ENCODE measurements at regions not wholly inside any gene's neighbourhood (a gene's known extent, or its start where the extent isn't known, plus 50 kb on each side); places are given as distances from the start of the nearest gene placed in this dataset.
"Not testable (repeated sequence)": the region's sequence is repeated elsewhere in the genome, so short reads cannot be mapped to it uniquely, and the experiment has no call there.

DNA sequence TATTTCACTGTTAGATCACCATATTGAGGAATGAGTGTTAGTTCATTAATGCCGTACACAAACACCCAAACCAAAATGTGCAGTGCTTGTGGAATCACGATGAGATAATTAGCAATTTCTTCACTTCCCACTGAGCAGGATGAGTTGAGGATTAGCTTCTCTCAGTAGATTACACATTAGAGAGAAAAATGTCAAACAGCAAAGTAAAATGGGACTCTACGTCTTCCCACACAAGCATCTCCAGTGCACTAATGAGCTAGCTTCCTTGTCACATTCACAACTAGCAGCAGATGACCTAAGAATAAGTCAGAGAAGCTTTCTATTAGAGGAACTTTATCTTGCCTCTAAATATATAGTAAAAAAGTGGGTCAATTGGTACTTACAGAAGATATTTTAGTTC is 926.9 kb downstream of the TSN start:
- no peak for DNase-seq

- DNase-seq = no peak
Measured at GRCh38 chr2:122683018-122683417, 927.6 kb downstream of the TSN start.

- no peak for DNase-seq
Measured at GRCh38 chr2:122692400-122693083, 937.1 kb downstream of the TSN start.

DNA sequence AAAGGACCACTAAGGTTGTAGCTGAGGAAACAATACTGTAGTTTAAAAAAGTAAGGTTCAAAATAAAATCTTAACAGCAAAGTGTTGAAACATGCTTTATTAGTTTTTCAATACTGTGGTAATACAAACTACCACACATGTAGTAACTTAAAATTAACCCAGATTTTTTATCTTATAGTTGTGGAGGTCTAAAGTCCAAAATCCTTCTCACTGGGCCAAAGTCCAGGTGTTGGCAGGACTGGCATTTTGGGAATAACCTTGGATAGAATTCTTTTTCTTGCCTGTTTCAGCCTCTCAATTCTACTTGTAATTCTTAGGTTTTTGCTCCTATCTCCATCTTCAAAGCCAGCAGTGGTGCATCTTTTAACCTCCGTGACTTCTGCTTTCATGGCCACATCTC is 942.0 kb downstream of the TSN start:
- no peak for DNase-seq

- no peak for DNase-seq
Measured at GRCh38 chr2:122703676-122704075, 948.2 kb downstream of the TSN start.

- no peak for DNase-seq
Measured at GRCh38 chr2:122704109-122704563, 948.7 kb downstream of the TSN start.

DNA sequence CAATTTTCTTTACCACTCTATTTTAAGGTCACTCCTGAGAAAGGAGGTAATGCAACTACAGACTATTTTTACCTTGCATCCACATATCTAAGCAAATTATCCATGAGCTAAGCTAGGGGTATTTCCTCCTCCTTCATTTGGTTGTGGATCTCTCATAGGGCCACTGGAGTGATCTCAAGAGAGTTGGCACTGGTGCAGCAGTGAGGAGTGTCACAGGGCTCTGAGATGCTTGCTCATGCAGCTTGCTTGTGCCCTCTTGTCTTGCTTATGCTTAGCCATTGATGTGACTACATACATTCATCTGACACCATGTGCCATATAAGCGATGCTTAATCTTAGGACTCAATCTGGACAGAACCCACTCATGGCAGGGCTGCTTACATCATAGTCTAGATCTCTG is 950.3 kb downstream of the TSN start:
- DNase-seq = no peak

- no peak for DNase-seq
Measured at GRCh38 chr2:122706757-122707223, 951.3 kb downstream of the TSN start.

DNA sequence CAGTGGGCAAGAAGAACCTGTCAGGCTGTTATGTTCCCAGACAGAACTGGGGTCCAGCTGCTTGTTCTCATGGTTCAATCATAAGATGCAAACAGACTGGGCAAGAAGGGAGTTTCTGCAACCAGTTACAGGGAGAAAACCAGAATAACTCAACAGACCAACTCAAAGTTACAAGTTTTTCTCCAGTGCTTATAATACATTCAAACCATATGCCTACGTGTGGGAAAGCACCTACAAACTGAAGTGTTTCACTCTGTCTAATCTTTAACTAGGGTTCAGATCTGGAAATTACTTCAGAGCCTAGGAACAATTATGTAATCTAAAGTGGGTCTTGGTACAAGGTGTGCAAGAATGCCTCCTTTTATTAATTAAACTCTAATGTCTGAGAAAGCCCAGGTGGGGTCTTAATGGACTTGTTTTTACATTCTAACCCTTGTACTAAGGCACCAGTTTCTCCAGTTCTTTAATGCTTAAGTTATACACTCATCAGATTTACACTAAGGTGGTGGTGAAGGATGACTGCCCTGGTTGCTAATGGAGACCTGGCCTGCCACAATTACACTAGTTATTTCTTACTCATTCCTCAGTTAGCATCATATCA is 951.9 kb downstream of the TSN start:
- DNase-seq = no peak

- no peak for DNase-seq
Measured at GRCh38 chr2:122710049-122710448, 954.6 kb downstream of the TSN start.

- no peak for DNase-seq
Measured at GRCh38 chr2:122713800-122714199, 958.3 kb downstream of the TSN start.

DNA sequence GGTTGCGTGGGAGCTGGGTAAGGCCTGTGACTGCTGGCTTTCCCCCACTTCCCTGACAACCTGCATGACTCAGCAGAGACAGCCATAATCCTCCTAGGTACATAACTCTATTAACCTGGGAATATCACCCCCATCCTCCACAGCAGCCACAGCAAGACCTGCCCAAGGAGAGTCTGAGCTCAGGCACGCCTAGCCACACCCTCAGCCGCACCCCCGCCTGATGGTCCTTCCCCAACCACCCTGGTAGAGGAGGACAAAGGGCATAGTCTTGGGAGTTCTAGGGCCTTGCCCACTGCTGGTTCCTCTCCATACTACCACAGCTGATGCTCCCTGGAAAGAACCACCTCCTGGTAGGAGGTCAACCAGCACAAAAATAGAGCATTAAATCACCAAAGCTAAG is 965.4 kb downstream of the TSN start:
- DNase-seq = not testable (repeated sequence)

DNA sequence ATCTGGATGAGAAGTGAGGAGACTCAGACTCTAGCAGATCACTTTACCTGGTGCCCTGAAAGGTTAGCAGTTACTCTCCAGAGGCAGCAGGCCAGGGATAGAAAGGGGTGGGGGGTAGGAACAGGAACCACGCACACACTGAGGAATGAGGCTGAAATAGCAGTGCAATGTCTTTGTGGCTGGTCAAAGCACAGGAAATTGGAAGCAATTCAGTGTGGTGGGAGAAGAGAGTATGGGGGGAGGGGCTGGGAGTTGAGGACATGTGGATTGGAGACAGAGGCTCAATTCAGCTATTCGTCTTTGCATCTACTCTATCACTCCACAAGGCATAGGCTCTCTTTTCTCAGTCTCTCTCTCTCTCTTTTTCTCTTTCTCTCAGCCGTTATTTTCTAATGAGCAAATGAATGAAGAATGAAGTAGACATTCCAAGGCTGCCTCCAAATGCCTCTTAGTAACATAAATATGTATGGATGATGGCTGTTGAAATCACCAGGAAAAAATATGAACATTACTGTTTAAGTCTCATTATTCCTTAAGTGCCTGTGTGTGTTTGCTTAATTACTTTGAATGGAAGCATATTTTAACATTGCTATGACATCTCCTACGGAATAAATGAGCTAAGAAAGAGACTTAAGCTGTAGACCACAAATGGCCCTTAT is 979.4 kb downstream of the TSN start:
- no peak for DNase-seq

- no peak for DNase-seq
Measured at GRCh38 chr2:122736279-122736678, 980.8 kb downstream of the TSN start.

GRCh38 chr2:122737429-122738077 is 982.1 kb downstream of the TSN start:
- DNase-seq = no peak

DNA sequence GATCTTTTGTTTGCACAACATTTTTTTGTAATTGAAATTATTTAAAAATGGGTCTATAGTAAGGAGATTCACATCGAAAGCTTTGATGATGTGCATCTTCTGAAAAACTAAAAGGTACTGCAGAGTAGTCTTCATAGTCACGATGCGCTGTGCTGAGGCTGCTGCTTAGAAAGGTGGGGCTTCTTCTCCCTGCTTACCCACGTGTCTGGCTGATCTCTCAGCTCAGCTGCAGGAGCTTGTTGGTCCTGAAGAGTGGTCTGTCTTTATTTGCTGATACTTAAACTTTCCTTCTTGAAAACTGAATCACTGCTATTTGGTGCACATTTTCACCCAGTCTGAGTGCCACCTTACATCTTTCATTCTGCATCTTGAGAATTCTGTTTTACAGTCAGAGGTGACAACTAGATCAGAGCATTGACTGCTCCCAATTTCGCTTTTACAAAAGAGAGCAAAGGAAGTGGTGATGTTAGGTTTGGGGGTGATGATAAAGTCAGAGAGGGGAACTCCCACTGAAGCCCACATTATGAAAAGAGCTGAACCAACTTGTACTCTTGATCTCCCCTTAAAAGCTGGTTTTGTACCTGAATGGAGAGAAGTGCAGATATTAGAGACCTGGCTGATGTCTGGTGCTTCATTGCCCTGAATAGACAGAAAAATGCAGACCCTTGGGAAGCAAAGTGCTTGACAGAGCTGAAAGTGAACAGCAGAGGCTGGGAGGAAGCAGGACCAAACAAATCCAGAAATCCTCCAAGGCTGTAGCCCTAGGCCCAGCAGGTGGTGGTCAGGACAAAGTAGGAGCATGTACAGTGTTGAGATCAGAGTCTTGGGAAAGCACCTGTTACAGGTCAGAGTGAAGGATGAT is 984.5 kb downstream of the TSN start:
- DNase-seq = no peak

DNA sequence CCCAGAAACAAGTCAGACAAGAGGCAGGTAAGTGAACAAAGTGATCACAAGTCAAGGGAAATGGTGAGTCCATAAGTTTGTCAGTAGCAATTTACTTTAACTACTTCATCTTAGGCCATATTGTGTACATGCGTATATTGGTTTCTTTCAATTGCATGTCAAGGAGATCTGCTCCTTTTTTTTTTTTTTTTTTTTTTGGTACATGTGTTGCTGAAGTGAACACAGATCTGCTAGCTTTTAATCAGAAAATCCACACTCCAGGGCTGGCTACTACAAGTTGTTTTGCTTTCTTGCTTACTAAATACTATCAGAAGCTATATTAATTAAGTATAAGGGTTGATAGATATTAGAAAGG is 985.1 kb downstream of the TSN start:
- no peak for DNase-seq

DNA sequence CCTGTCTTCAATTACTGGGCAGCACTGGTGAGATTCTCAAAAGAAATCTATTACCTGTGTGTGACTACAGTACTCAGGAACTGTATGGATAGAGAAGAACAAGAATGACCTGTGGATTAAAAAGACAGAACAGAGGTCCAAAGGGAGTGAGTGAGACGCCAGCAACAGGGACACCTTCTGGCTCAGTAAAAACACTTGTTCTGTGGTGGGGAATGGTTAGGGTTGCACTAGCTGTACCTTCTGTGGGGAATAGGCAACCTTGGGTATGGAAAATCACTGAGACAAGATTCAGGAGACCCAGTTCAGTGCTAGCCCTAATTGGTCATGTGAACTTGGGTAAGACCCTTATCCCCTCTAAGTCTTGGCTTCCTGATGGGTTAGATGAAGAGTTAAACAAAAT is 986.0 kb downstream of the TSN start:
- no peak for DNase-seq

DNA sequence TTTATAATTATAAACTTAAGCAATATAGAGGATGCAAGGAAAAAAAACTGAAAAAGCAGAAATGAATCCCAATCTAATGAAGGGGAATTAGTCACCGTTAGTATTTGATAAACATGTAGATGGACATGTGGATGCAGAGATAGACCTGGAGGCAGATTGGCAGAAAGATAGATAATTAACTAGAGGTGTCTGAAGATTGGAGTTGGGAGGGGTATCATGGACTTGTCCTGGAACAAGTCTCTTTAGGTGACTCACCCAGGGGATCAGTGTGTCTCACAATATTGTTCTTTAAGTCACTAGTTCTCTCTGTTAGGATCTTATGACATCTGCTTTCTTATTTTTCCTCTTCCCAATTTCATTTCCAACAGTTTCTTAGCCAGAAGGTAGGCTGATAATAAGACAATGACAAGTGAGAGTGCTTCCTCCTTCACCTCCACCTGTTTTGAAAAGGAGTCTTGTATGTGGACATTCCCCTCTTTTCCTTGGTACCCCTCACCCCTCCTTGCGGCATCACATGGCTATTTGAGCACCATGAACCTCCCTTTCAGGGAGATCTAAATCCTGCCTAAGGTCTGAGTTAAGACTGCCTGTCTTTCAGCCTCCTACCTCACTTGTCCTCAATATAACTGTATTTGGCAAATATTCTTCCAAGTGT is 987.7 kb downstream of the TSN start:
- no peak for DNase-seq

DNA sequence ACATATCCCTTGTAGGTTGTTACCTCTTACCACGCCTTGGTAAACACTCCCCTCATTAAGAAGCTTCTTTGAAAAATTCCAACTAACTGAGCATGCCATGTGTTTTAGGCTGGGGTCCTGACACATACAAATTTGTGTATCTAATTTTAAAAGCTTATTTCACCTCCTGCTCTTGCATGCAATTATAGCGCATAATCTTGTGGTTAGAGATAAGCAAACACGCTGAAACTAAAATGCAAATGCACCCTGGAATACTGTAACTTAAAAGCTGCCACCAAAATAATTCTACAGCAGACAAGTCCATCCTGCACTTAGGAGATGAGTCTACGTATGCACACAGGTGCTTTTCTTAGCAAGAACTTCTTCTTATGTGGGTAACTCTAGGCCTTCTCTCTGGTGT is 990.2 kb downstream of the TSN start:
- DNase-seq = no peak

- no peak for DNase-seq
Measured at GRCh38 chr2:122747670-122748069, 992.2 kb downstream of the TSN start.

DNA sequence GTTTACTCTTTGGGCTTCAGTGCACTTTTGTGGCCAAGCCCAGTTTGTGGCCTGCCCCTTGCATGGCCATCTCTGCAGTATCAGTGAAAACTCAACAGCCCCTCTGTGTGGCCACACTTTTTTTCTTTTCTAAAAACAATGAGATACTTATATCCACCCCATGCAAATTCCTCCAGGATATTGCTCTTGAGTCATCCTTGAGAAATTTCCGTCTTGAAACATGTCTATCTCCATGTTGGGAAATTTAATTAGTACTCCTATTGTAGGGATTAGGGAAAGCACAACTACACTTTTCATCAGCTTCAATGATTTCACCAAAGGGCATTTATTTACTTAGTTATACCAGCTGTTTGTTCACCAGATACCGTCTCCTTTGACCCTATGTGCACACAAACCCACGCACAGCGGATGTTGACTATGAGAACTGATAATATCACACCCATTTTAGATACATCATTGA is 993.1 kb downstream of the TSN start:
- DNase-seq = no peak
